ENCODE measurements at regions not wholly inside any gene's neighbourhood (a gene's known extent, or its start where the extent isn't known, plus 50 kb on each side); places are given as distances from the start of the nearest gene placed in this dataset.

DNA sequence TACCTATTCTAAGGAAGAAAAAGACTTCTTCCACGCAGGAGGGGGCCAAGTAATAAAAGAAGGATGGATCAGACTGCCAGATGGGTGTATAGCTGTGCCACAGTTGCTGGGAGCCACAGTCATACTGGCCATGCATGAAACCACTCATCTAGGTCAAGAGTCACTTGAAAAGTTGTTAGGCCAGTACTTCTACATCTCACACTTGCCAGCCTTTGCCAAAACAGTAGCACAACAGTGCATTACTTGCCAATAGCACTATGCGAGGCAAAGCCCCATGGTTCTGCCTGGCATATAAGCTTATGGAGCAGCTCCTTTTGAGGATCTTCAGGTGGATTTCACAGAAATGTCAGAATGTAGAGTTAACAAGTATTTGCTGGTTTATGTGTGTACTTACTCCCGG lies 735.0 kb downstream of the NLGN4Y start:
- no peak for TF ChIP-seq EZH2 (IDR thresholded peaks at IDR 0.05; ENCODE audit: borderline replicate concordance, low read length)
- TF ChIP-seq, protein P1, sequence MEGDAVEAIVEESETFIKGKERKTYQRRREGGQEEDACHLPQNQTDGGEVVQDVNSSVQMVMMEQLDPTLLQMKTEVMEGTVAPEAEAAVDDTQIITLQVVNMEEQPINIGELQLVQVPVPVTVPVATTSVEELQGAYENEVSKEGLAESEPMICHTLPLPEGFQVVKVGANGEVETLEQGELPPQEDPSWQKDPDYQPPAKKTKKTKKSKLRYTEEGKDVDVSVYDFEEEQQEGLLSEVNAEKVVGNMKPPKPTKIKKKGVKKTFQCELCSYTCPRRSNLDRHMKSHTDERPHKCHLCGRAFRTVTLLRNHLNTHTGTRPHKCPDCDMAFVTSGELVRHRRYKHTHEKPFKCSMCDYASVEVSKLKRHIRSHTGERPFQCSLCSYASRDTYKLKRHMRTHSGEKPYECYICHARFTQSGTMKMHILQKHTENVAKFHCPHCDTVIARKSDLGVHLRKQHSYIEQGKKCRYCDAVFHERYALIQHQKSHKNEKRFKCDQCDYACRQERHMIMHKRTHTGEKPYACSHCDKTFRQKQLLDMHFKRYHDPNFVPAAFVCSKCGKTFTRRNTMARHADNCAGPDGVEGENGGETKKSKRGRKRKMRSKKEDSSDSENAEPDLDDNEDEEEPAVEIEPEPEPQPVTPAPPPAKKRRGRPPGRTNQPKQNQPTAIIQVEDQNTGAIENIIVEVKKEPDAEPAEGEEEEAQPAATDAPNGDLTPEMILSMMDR (IDR thresholded peaks at IDR 0.05; ENCODE audit: low read length), result no peak

Measured in OCI-LY1 (cell line).